ENCODE measurements at regions not wholly inside any gene's neighbourhood (a gene's known extent, or its start where the extent isn't known, plus 50 kb on each side); places are given as distances from the start of the nearest gene placed in this dataset.
A peak's percentile ranks its signal among the peaks of the same experiment; 100 is the strongest.

DNA sequence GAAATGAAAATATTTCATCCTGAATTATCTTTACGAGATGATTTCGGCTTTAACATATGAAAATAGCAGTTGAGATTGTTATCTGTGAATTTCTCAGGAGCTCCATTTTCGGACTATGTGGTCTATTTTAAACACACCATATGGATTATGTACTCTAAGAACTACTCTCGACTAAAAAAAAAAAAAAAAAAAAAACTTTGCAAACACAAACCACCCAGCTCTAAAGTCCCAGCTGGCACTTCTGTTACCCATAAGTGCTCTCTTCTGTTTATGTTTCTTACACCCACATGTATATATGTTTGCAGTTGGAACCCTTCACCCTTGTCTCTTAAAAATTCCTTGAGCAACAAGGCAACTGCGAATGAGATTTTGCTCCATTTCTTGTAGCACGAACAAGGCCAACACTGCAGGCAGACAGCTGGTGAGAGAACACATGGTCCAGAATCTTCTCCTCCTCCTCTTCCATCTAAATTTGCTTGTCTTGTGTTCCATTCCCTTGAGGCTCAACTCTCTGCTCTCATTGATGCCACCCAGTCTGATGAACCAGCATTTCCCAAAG, 172.7 kb upstream of the HCCS start:
- H2BK120ac ChIP-seq (ENCODE audit: low read depth, low read length) = no peak overlapping the region
- no peak overlapping the region for H3K27ac ChIP-seq (ENCODE audit: low read length, poor library complexity, severe bottlenecking)
- no peak overlapping the region for H3K9ac ChIP-seq (ENCODE audit: low read length)
- H3K36me3 ChIP-seq (ENCODE audit: control insufficient read depth in 1 of 2, insufficient read depth in 2 of 2, low read depth in 1 of 2, low read length in 2 of 2) = no peaks in the 10 kb centered on the region
- H4K91ac ChIP-seq (ENCODE audit: low read length) = no peak overlapping the region
- H3K4me2 ChIP-seq (ENCODE audit: low read length, poor library complexity, severe bottlenecking) = no peak overlapping the region
- no peak overlapping the region for H3K18ac ChIP-seq (ENCODE audit: low read depth in 1 of 2, low read length in 2 of 2)
- H3K4ac ChIP-seq (ENCODE audit: low read depth in 1 of 2, low read length in 2 of 2) = no peak overlapping the region
- no peaks in the 10 kb centered on the region for H3K27me3 ChIP-seq (ENCODE audit: control insufficient read depth in 1 of 2, insufficient read depth in 1 of 2, low read length in 2 of 2)
- no peak overlapping the region for H3K14ac ChIP-seq (ENCODE audit: low read length in 2 of 2)
- 65% methylated on average over 4 of the region's 6 CpGs for WGBS
- no peak overlapping the region for H2AK5ac ChIP-seq (ENCODE audit: low read length, severe bottlenecking)
- DNase-seq = peak; percentile 12
- no peak overlapping the region for H2BK5ac ChIP-seq (ENCODE audit: low read depth, low read length, poor library complexity, severe bottlenecking)
- H2AFZ ChIP-seq (ENCODE audit: low read depth, low read length) = no peak overlapping the region
- no peak overlapping the region for H3K4me3 ChIP-seq (ENCODE audit: insufficient read depth in 1 of 2, low read depth in 1 of 2, low read length in 2 of 2)
- no peak overlapping the region for H2BK12ac ChIP-seq (ENCODE audit: low read length in 2 of 2)
- no peak overlapping the region for H2BK15ac ChIP-seq (ENCODE audit: low read depth, poor library complexity, severe bottlenecking)
- H4K8ac ChIP-seq (ENCODE audit: low read length) = no peak overlapping the region
- no peak overlapping the region for H3K23ac ChIP-seq (ENCODE audit: low read length in 2 of 2)
- no peaks in the 10 kb centered on the region for H3K4me1 ChIP-seq (ENCODE audit: control insufficient read depth, insufficient read depth, low read depth, low read length)
- H3K9me3 ChIP-seq (ENCODE audit: control insufficient read depth, low read length) = no peaks in the 10 kb centered on the region
- H3K79me1 ChIP-seq (replicated peaks; ENCODE audit: low read length, poor library complexity, severe bottlenecking) = no peaks in the 10 kb centered on the region

DNA sequence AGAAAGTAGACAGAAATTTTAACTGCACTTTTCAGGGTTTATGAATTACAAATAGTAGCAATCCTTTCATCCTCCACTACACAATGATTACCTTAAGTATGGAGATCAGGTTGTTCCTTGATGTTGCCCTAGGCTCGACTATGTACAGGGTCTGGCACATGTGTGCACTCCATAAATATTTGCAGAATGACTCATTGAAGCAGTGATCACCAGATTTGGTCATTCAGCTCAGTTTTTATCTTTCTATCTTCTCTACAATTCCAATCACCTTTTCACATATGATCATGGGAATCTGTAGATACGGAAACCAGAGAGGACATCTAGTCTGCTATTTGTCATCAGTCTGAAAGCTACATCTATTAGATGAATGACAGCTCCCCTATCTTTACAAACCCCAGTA, 171.7 kb upstream of the HCCS start:
- Histone ChIP-seq H3K4me2 (ENCODE audit: low read length, poor library complexity, severe bottlenecking) (no peak overlapping the region), H3K79me1 (replicated peaks; ENCODE audit: low read length, poor library complexity, severe bottlenecking) (no peaks in the 10 kb centered on the region), H3K4me3 (ENCODE audit: insufficient read depth in 1 of 2, low read depth in 1 of 2, low read length in 2 of 2) (no peak overlapping the region), H2BK5ac (ENCODE audit: low read depth, low read length, poor library complexity, severe bottlenecking) (no peak overlapping the region), H4K91ac (ENCODE audit: low read length) (no peak overlapping the region), H3K4ac (ENCODE audit: low read depth in 1 of 2, low read length in 2 of 2) (no peak overlapping the region), H3K14ac (ENCODE audit: low read length in 2 of 2) (no peak overlapping the region), H2BK120ac (ENCODE audit: low read depth, low read length) (no peak overlapping the region), H2BK15ac (ENCODE audit: low read depth, poor library complexity, severe bottlenecking) (no peak overlapping the region), H3K27me3 (ENCODE audit: control insufficient read depth in 1 of 2, insufficient read depth in 1 of 2, low read length in 2 of 2) (no peaks in the 10 kb centered on the region), H3K9me3 (ENCODE audit: control insufficient read depth, low read length) (no peaks in the 10 kb centered on the region), H3K4me1 (ENCODE audit: control insufficient read depth, insufficient read depth, low read depth, low read length) (no peaks in the 10 kb centered on the region), H2BK12ac (ENCODE audit: low read length in 2 of 2) (no peak overlapping the region), H3K9ac (ENCODE audit: low read length) (no peak overlapping the region), H2AK5ac (ENCODE audit: low read length, severe bottlenecking) (no peak overlapping the region), H3K18ac (ENCODE audit: low read depth in 1 of 2, low read length in 2 of 2) (no peak overlapping the region), H3K36me3 (ENCODE audit: control insufficient read depth in 1 of 2, insufficient read depth in 2 of 2, low read depth in 1 of 2, low read length in 2 of 2) (no peaks in the 10 kb centered on the region), H4K8ac (ENCODE audit: low read length) (no peak overlapping the region), H2AFZ (ENCODE audit: low read depth, low read length) (no peak overlapping the region), H3K27ac (ENCODE audit: low read length, poor library complexity, severe bottlenecking) (no peak overlapping the region), H3K23ac (ENCODE audit: low read length in 2 of 2) (no peak overlapping the region)
- 28% methylated on average over 2 of the region's 2 CpGs for WGBS
- no peak for DNase-seq

DNA sequence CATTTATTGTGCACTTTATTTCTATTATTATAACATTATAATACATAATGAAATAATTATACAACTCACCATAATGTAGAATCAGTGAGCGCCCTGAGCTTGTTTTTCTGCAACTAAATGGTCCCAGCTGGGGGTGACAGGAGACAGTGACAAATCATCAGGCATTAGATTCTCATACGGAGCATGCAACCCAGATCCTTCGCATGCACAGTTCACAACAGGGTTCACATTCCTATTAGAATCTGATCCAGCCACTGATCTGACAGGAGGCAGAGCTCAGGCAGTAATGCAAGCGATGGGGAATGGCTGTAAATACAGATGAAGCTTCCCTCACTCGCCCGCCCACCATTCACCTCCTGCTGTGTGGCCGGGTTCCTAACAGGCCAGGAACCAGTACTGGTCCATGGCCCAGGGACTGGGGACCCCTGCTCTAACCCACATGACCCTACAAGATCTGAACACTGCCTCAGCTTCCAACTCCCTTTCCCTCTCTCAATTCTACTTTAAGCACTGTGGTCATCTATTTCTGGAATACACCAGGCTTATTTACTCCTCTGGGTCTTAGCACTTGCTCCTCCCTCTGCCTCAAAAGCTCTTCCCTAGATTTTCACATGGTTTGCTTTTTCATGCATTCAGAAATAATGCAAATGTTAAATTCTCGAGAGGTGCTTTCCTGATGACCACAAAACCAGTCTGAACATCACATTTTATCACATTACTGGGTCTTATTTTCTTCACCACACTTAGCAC, 166.8 kb upstream of the HCCS start:
- H3K14ac ChIP-seq (ENCODE audit: low read length in 2 of 2) = no peak overlapping the region
- H3K36me3 ChIP-seq (ENCODE audit: control insufficient read depth in 1 of 2, insufficient read depth in 2 of 2, low read depth in 1 of 2, low read length in 2 of 2) = no peaks in the 10 kb centered on the region
- no peak overlapping the region for H3K4me3 ChIP-seq (ENCODE audit: insufficient read depth in 1 of 2, low read depth in 1 of 2, low read length in 2 of 2)
- H3K18ac ChIP-seq (ENCODE audit: low read depth in 1 of 2, low read length in 2 of 2) = no peak overlapping the region
- H2AK5ac ChIP-seq (ENCODE audit: low read length, severe bottlenecking) = no peak overlapping the region
- H2BK12ac ChIP-seq (ENCODE audit: low read length in 2 of 2) = no peak overlapping the region
- H3K23ac ChIP-seq (ENCODE audit: low read length in 2 of 2) = no peak overlapping the region
- H3K79me1 ChIP-seq (replicated peaks; ENCODE audit: low read length, poor library complexity, severe bottlenecking) = no peaks in the 10 kb centered on the region
- no peak overlapping the region for H3K4ac ChIP-seq (ENCODE audit: low read depth in 1 of 2, low read length in 2 of 2)
- no peak for DNase-seq
- H4K8ac ChIP-seq (ENCODE audit: low read length) = no peak overlapping the region
- no peak overlapping the region for H2BK15ac ChIP-seq (ENCODE audit: low read depth, poor library complexity, severe bottlenecking)
- H3K27ac ChIP-seq (ENCODE audit: low read length, poor library complexity, severe bottlenecking) = no peak overlapping the region
- H3K27me3 ChIP-seq (ENCODE audit: control insufficient read depth in 1 of 2, insufficient read depth in 1 of 2, low read length in 2 of 2) = no peaks in the 10 kb centered on the region
- WGBS = 73% methylated on average over 6 of the region's 8 CpGs
- H2AFZ ChIP-seq (ENCODE audit: low read depth, low read length) = no peak overlapping the region
- H4K91ac ChIP-seq (ENCODE audit: low read length) = no peak overlapping the region
- no peaks in the 10 kb centered on the region for H3K4me1 ChIP-seq (ENCODE audit: control insufficient read depth, insufficient read depth, low read depth, low read length)
- H3K9ac ChIP-seq (ENCODE audit: low read length) = no peak overlapping the region
- no peaks in the 10 kb centered on the region for H3K9me3 ChIP-seq (ENCODE audit: control insufficient read depth, low read length)
- no peak overlapping the region for H2BK120ac ChIP-seq (ENCODE audit: low read depth, low read length)
- no peak overlapping the region for H3K4me2 ChIP-seq (ENCODE audit: low read length, poor library complexity, severe bottlenecking)
- no peak overlapping the region for H2BK5ac ChIP-seq (ENCODE audit: low read depth, low read length, poor library complexity, severe bottlenecking)

DNA sequence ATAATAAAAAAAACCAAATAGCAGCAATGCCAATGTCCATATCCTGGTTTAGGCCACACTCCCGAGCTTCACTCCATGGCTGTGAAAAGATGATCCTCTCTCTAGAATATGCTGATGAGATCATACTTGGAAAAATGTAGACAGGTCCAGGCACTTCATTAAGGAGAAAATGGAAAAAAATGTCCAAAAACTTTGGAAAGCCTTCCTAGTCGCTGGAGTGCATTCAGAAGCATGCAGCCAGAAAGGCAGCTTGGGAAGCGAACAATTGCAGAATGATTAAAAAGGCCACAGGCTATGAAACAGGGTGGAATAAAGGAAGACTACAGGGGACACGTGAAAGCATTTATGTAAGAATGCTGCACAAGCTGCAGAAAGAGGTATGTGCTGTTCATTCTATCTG, 165.6 kb upstream of the HCCS start:
- Histone ChIP-seq H4K8ac (ENCODE audit: low read length) (no peak overlapping the region), H3K18ac (ENCODE audit: low read depth in 1 of 2, low read length in 2 of 2) (no peak overlapping the region)
- 82% methylated on average over 3 of the region's 4 CpGs for WGBS

More for the DNA sequence above, 165.6 kb upstream of the HCCS start:
- H2BK12ac ChIP-seq (ENCODE audit: low read length in 2 of 2) = no peak overlapping the region
- H3K9me3 ChIP-seq (ENCODE audit: control insufficient read depth, low read length) = no peaks in the 10 kb centered on the region
- H2BK5ac ChIP-seq (ENCODE audit: low read depth, low read length, poor library complexity, severe bottlenecking) = no peak overlapping the region
- no peak overlapping the region for H3K9ac ChIP-seq (ENCODE audit: low read length)
- H3K4me1 ChIP-seq (ENCODE audit: control insufficient read depth, insufficient read depth, low read depth, low read length) = no peaks in the 10 kb centered on the region
- no peak overlapping the region for H3K27ac ChIP-seq (ENCODE audit: low read length, poor library complexity, severe bottlenecking)
- no peak overlapping the region for H2BK120ac ChIP-seq (ENCODE audit: low read depth, low read length)
- H3K4me3 ChIP-seq (ENCODE audit: insufficient read depth in 1 of 2, low read depth in 1 of 2, low read length in 2 of 2) = no peak overlapping the region
- H3K4me2 ChIP-seq (ENCODE audit: low read length, poor library complexity, severe bottlenecking) = no peak overlapping the region
- H2AK5ac ChIP-seq (ENCODE audit: low read length, severe bottlenecking) = no peak overlapping the region
- H3K23ac ChIP-seq (ENCODE audit: low read length in 2 of 2) = no peak overlapping the region
- H3K4ac ChIP-seq (ENCODE audit: low read depth in 1 of 2, low read length in 2 of 2) = no peak overlapping the region
- no peaks in the 10 kb centered on the region for H3K27me3 ChIP-seq (ENCODE audit: control insufficient read depth in 1 of 2, insufficient read depth in 1 of 2, low read length in 2 of 2)
- no peak for DNase-seq
- H3K14ac ChIP-seq (ENCODE audit: low read length in 2 of 2) = no peak overlapping the region
- H3K36me3 ChIP-seq (ENCODE audit: control insufficient read depth in 1 of 2, insufficient read depth in 2 of 2, low read depth in 1 of 2, low read length in 2 of 2) = no peaks in the 10 kb centered on the region
- H4K91ac ChIP-seq (ENCODE audit: low read length) = no peak overlapping the region
- no peak overlapping the region for H2AFZ ChIP-seq (ENCODE audit: low read depth, low read length)
- H3K79me1 ChIP-seq (replicated peaks; ENCODE audit: low read length, poor library complexity, severe bottlenecking) = no peaks in the 10 kb centered on the region
- no peak overlapping the region for H2BK15ac ChIP-seq (ENCODE audit: low read depth, poor library complexity, severe bottlenecking)
